CD4-positive, CD25-positive, alpha-beta regulatory T cell (primary cell): ENCODE measurements at regions not wholly inside any gene's neighbourhood (a gene's known extent, or its start where the extent isn't known, plus 50 kb on each side); places are given as distances from the start of the nearest gene placed in this dataset.
"Not testable (repeated sequence)": the region's sequence is repeated elsewhere in the genome, so short reads cannot be mapped to it uniquely, and the experiment has no call there.

Experiments
- ATAC-seq, 2 donors: fragments of 150-1000 bp; cut with Tn5 transposase; one replicate each; pipeline ENCODE4 v1.10.0; 2021; ENCODE audit warnings: low read depth in 2 of 2, moderate number of reproducible peaks in 2 of 2, moderate library complexity in 1 of 2
- DNase-seq, 3 donors: peaks; one replicate each; pipeline versions ENCODE4 v3.0.0 to v3.0.0-alpha.2; 2012 to 2022; ENCODE audit warnings: mixed read lengths in 1 of 3
- H3K27ac ChIP-seq: one replicate; pipeline ENCODE4 v1.7.0; 2013; ENCODE audit warnings: mild to moderate bottlenecking, low read length; ENCODE audit not compliant: insufficient read depth, poor library complexity, severe bottlenecking
- H3K27me3 ChIP-seq: one replicate; pipeline ENCODE4 v1.7.0; 2013; ENCODE audit warnings: low read length; ENCODE audit not compliant: control insufficient read depth, insufficient read depth
- H3K36me3 ChIP-seq: one replicate; pipeline ENCODE4 v1.7.0; 2013; ENCODE audit warnings: mild to moderate bottlenecking, low read length, moderate library complexity; ENCODE audit not compliant: control insufficient read depth, insufficient read depth
- H3K4me1 ChIP-seq: 2 replicates; pipeline ENCODE4 v1.7.0; 2013; ENCODE audit warnings: mild to moderate bottlenecking, low read length; ENCODE audit not compliant: insufficient read depth, control insufficient read depth, poor library complexity, severe bottlenecking
- H3K4me3 ChIP-seq: one replicate; pipeline ENCODE4 v1.7.0; 2013; ENCODE audit warnings: low read depth, mild to moderate bottlenecking, low read length, moderate library complexity
- H3K9me3 ChIP-seq, 2 experiments: 1 replicate in 1 of 2; 2 replicates in 1 of 2; pipeline ENCODE4 v1.7.0; 2013; ENCODE audit warnings: low read length in 2 of 2, mild to moderate bottlenecking in 1 of 2, moderate library complexity in 1 of 2; ENCODE audit not compliant: control insufficient read depth in 2 of 2
- H3K27ac Mint-ChIP-seq, 3 donors: one replicate each; pipeline ENCODE4 v1.8.0; 2020 to 2022; ENCODE audit warnings: mild to moderate bottlenecking in 3 of 3, mixed read lengths in 3 of 3, moderate library complexity in 2 of 3
- H3K27me3 Mint-ChIP-seq: one replicate; pipeline ENCODE4 v1.8.0; 2022; ENCODE audit warnings: mild to moderate bottlenecking, mixed read lengths
- H3K36me3 Mint-ChIP-seq: one replicate; pipeline ENCODE4 v1.8.0; 2020; ENCODE audit warnings: mixed read lengths
- H3K4me1 Mint-ChIP-seq, 4 donors: one replicate each; pipeline ENCODE4 v1.8.0; 2020 to 2022; ENCODE audit warnings: mixed read lengths in 4 of 4, mild to moderate bottlenecking in 1 of 4
- H3K4me3 Mint-ChIP-seq, 4 donors: one replicate each; pipeline ENCODE4 v1.8.0; 2020 to 2022; ENCODE audit warnings: mild to moderate bottlenecking in 4 of 4, mixed read lengths in 4 of 4, moderate library complexity in 3 of 4
- H3K9me3 Mint-ChIP-seq, 7 donors: one replicate each; pipeline ENCODE4 v1.8.0; 2020 to 2022; ENCODE audit warnings: mixed read lengths in 7 of 7, mild to moderate bottlenecking in 3 of 7, moderate library complexity in 2 of 7

GRCh38 chr4:3939954-3940591 lies 173.9 kb downstream of the ADRA2C start:
- not testable (repeated sequence) for H3K36me3 Mint-ChIP-seq, H3K4me3 Mint-ChIP-seq, ATAC-seq, H3K9me3 Mint-ChIP-seq, H3K9me3 ChIP-seq, H3K27ac Mint-ChIP-seq, H3K4me3 ChIP-seq, H3K4me1 Mint-ChIP-seq, H3K27ac ChIP-seq, H3K27me3 Mint-ChIP-seq, H3K4me1 ChIP-seq, H3K27me3 ChIP-seq, H3K36me3 ChIP-seq, DNase-seq

- H3K36me3 ChIP-seq, H3K9me3 Mint-ChIP-seq, H3K9me3 ChIP-seq, H3K4me1 Mint-ChIP-seq, H3K4me1 ChIP-seq, H3K27ac ChIP-seq, ATAC-seq, H3K27me3 Mint-ChIP-seq, H3K27ac Mint-ChIP-seq, H3K4me3 ChIP-seq, H3K4me3 Mint-ChIP-seq, H3K27me3 ChIP-seq, H3K36me3 Mint-ChIP-seq: not testable (repeated sequence)
- DNase-seq, result peak in 1 of 3 donors; percentile 6
Observed at GRCh38 chr4:3941735-3942522, 175.7 kb downstream of the ADRA2C start.

GRCh38 chr4:3942569-3942971 lies 176.4 kb downstream of the ADRA2C start:
- DNase-seq, result peak; percentile 36 to 44 (median 38)
- ATAC-seq, H3K9me3 ChIP-seq, H3K27ac Mint-ChIP-seq, H3K4me1 ChIP-seq, H3K4me3 Mint-ChIP-seq, H3K9me3 Mint-ChIP-seq, H3K36me3 Mint-ChIP-seq, H3K4me1 Mint-ChIP-seq, H3K27ac ChIP-seq, H3K36me3 ChIP-seq, H3K27me3 ChIP-seq, H3K4me3 ChIP-seq, H3K27me3 Mint-ChIP-seq: not testable (repeated sequence)

GRCh38 chr4:3943051-3943450 lies 176.9 kb downstream of the ADRA2C start:
- not testable (repeated sequence) for H3K4me1 Mint-ChIP-seq, H3K27me3 Mint-ChIP-seq, ATAC-seq, H3K9me3 ChIP-seq, H3K4me3 ChIP-seq, DNase-seq, H3K27ac ChIP-seq, H3K27me3 ChIP-seq, H3K4me3 Mint-ChIP-seq, H3K36me3 Mint-ChIP-seq, H3K4me1 ChIP-seq, H3K27ac Mint-ChIP-seq, H3K9me3 Mint-ChIP-seq, H3K36me3 ChIP-seq

- ATAC-seq (no peak), DNase-seq (no peak)
- H3K36me3 Mint-ChIP-seq, result peaks cover 6% of the 10 kb centered on the region
Observed at GRCh38 chr4:3945511-3946290, 179.5 kb downstream of the ADRA2C start.

GRCh38 chr4:3946553-3946952 lies 180.4 kb downstream of the ADRA2C start:
- not testable (repeated sequence) for H3K4me3 ChIP-seq, H3K27me3 Mint-ChIP-seq, H3K4me1 Mint-ChIP-seq

More at GRCh38 chr4:3945511-3946290, 179.5 kb downstream of the ADRA2C start:
- Histone ChIP-seq H3K4me1 (no peaks in the 10 kb centered on the region), H3K27ac (no peak overlapping the region), H3K4me3 (no peak overlapping the region), H3K9me3 (no peaks in the 10 kb centered on the region), H3K36me3 (no peaks in the 10 kb centered on the region), H3K27me3 (no peaks in the 10 kb centered on the region)
- H3K27ac Mint-ChIP-seq, result no peak overlapping the region
- H3K9me3 Mint-ChIP-seq, result no peaks in the 10 kb centered on the region
- H3K27me3 Mint-ChIP-seq, result no peaks in the 10 kb centered on the region
- peaks cover 0 to 2% (median 0%) of the 10 kb centered on the region in 4 donors for H3K4me1 Mint-ChIP-seq
- H3K4me3 Mint-ChIP-seq, result no peak overlapping the region

GRCh38 chr4:3947761-3948160 lies 181.6 kb downstream of the ADRA2C start:
- H3K27me3 Mint-ChIP-seq, H3K27ac Mint-ChIP-seq, H3K27ac ChIP-seq, H3K4me1 ChIP-seq, H3K9me3 ChIP-seq, H3K9me3 Mint-ChIP-seq, H3K4me3 Mint-ChIP-seq, DNase-seq, H3K4me3 ChIP-seq, H3K27me3 ChIP-seq, H3K36me3 Mint-ChIP-seq, H3K4me1 Mint-ChIP-seq, ATAC-seq, H3K36me3 ChIP-seq: not testable (repeated sequence)

More at GRCh38 chr4:3946553-3946952, 180.4 kb downstream of the ADRA2C start:
- not testable (repeated sequence) for H3K9me3 ChIP-seq, H3K27ac Mint-ChIP-seq, H3K4me3 Mint-ChIP-seq, DNase-seq, H3K36me3 Mint-ChIP-seq, H3K27ac ChIP-seq, H3K4me1 ChIP-seq, H3K27me3 ChIP-seq, H3K36me3 ChIP-seq, ATAC-seq, H3K9me3 Mint-ChIP-seq
